Kasumi-1 (cell line): ENCODE measurements at regions not wholly inside any gene's neighbourhood (a gene's known extent, or its start where the extent isn't known, plus 50 kb on each side); places are given as distances from the start of the nearest gene placed in this dataset.

Experiments
- DNase-seq, 2 experiments: peaks; one replicate each; lab custom pipeline; 2025; lab: John Stamatoyannopoulos, UW

DNA sequence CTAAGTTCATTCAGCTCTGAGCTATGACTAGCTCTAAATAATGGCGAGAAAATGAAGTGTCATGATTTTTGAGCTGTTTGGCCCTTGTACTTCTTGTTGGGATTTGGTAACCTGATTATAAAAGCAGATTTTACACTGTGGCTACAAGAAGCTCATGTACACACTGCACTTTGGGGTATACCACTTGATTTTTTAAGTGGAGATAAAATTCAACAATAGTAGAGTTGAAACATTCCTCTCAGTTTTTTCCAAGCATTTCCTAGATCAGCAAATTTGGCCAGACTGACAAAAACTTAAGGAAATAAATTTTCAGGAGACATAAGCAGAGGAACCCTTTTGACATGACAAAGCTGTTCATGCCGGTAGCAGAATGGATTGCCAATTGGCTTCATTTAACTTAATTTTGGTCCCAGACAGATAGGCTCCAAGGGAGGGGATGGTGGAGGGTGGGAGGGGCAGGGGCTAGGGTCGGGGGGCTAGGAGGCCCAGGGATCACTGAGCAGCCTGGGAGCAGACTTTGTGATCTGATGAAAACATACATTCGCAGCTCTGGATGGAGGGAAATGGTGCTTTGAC lies 575.9 kb downstream of the METTL15 start:
- DNase-seq = no peak

DNA sequence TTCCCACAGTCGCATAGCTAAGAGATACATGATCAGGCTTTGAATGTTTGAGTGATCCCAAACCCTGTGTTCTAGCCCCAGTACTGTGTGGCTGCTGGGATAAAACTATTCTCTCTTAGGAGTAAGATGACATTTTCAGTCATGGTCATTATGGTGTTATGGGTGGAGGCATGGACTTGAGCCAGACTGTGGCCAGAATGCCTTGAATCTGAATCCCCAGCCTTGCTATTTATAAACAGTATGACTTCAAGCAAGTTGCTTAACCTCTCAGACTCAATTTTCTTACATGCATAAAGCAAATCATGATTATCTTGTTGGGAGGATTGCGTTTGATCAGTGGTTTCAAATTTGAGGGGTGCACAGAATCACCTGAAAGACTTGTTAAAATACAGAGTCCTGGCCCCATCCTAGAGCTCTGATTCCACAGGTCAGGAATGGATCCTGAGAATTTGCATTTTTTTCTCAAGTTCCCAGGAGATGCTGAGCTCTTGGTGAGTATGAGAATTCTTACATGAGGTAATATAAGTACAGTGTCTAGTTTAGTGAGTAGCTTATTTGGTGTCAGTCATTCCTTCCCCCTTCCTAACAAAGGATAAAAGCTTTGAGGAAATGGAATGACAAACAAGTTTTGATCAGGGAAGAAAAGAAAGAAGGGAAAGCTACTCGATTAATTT lies 571.7 kb downstream of the METTL15 start:
- DNase-seq = no peak

DNA sequence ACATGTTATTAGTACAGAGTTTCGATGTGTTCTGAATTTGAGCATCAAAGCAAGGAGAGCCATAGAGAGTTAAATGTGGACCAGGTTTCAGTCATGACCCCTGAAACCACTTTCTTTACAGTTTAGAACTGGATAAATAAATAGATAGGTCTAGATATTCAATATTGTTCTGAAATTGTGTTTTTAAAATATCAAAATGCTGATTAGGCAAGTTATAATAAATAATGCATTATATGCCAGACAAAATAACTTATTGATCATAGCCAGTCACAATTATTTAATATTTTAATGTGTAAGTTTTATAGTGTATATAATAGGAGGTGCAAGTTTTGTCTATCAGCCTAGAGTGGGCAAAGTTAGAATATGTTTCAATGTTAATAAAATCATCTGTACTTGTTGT lies 569.5 kb downstream of the METTL15 start:
- DNase-seq = no peak

DNA sequence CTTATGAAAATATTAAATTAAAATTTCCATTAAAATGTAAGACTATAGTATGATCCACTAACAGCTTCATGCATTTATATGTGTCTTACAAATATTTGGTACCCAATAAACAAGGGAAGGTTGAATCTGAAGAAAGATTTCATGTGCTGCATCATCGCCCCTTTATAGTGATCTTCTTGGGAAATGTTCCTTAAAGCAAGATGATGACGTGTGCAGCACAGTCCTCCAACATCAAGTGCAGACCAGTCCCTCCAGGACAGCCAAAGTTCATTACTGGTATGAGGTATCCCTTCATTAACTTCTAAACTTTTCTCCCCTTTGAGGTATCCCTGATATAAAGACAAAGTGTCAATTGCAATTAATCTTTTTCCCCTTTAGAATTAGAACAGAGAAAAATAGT lies 567.0 kb downstream of the METTL15 start:
- no peak for DNase-seq

DNA sequence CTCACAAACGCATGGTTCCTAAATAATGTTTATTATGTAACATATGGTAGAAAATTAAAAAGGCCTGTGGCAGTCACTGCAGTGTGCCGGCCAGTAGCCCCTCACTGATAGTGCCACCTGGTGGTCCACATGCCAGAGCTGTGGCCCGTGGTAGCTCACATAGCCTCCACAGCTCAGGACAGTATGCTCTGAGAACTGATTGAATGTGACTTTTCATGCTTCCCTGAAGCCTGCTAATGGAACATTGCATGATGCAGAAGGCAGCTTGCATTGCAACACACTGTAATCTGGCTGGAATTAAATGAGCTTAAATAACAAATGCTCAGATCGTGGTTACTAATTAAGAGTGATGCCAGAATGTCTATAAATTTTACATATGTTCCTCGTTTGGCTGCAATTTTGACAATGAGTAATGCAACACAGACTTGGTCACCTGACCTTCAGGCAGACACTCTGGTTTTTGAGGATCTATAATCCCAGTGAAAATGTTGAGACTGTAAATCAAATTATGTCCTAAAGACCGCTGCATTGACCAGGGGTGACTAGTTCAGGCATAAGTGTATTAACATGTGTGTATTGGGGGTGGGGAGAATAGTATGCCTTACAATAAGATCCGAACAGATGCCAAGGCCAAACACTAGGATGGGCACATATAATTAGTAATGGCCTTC lies 566.4 kb downstream of the METTL15 start:
- DNase-seq = peak in 1 of 2 experiments; percentile 3

DNA sequence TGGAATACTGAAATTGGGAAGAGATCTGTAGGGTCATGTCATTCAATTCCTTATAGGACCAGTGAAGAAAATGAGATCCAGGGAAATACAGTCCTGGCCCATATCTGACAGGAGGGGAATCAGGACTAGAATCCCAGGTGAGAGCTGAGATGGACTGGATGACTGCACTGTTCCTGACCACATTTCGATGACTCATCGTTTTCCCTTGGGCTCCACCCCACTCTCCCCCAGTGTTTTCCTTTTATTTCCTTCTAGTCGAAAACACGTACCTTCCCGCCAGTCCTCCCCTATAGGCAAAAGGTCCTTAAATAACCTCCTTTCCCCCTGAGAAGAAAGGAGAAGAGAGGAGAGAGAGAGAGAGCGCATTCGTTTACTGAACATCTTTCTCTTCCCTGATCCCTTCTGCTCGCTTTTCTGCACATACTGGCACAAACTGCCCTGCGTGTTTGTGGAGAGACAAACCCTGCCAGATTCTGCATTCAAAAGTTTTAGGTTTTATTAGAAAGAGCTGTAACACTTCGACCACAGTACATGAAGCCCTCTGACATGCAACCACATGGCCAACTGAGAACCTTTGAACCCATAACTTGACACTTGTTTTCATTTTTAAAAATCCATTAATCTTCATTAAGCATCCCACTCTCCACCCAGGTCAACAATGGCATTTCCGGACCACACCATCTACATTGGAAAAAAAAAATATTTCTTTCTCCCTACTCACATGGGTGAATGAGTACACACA lies 565.7 kb downstream of the METTL15 start:
- no peak for DNase-seq

DNA sequence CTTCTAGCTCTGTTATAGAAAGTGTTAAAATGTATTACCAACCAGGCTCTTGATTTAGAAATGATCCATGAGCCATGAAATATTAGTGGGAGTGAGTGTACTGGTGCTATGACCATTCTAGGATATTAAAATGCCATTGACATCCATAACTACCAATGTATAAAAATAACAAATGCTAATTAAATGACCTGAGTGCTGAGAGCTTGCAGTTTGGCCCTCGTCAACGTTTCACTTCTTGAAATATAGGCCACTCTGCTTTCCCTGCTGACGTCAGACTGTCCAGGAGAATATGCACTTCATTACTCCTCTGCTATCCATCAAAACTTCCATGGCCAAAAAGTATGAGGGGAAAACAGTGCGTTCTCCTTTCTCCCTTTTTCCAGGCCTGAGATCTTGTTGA lies 563.1 kb downstream of the METTL15 start:
- DNase-seq = no peak

DNA sequence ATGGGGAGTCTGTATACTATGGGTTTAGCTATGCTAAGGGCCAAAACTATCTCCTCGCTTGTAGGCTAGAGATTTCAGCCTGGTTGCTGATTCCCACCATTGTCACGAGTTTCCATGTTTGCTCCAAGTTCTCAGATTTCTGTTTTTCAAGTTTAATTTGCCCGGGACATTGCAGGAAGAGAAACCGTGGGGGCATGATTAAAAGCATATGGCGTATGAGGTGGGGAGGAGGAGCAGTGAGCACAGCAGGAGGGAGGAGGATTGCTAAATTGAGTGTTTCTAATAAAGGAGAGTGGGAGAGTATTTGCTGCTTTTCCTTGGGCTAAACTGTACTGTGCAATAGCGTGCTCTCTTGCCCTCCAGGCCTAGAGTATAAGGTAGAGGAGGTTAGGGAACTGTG lies 558.4 kb downstream of the METTL15 start:
- DNase-seq = no peak

DNA sequence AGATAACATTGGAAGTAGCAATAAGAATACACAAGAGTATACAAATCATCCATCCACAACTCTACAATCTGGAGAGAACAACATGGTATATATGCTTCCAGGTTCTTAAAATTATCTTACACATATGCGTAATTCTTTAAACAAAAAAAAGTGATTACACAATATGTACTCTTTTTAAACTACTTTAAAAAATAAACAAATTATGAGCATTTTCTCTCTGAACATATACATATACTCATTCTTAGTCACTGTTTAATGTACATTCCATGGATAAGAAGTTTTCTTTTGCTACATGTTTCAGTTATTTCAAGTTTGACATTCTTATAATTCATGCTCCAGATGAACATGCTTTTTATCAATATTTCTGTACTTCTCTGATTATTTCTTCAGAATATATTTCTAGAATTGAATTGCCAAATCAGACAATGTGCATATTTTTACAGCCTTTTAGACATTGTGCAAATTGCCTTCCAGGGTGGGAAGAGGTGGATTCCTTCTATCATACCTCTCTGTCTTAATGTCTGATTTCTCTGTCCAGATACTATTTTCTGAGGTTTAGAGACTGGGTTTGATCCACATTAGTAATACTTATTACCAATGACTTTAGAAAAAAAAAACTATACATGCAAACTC lies 551.6 kb downstream of the METTL15 start:
- DNase-seq = no peak

DNA sequence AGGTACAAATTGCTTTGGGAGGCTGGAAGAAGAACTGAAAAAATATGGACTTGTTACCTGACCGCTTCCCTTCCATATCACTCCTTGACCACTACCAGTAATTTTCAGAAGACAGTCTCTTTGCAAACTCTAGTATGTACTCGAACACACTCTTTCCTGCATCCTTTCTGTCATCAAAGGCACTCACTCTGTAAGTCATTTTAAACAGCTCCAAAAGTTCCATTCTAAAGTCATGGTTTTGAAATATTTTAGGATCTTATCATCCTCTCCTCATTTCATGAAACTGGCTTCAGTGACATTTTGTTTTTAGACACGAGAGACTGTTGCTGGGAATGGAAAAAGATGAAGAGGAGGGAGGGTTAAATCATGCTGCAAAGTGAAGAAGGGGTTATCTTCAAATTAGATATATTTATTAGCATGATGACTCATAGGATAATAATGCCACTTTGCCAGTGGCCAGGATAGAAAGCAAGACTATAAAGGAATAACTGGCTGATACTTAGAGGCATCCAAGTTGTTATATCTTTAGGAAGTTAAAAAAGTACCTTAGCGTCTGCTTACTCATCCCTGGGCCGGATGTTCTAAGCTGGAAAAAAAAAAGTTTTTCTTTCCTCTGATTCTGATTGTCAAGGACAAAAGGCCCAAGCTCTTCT lies 549.3 kb downstream of the METTL15 start:
- DNase-seq = no peak

DNA sequence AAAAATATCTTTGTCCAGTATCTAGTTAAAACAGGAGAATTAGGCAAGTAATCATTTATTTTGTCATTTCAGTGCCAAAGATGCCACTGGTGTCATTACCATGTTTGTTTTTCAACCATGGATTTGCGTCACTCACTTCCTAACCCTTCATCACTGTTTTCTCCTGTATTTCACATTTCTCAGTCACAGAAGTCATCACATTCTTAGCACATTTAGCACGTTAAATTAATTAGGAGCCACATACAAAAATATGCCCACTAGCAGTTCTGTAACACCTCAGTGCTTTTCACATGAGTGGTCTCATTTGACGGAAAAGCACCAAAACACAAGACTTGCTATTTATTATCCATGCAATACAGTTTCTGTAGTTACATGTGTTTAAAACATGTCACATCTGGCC lies 546.0 kb downstream of the METTL15 start:
- no peak for DNase-seq

DNA sequence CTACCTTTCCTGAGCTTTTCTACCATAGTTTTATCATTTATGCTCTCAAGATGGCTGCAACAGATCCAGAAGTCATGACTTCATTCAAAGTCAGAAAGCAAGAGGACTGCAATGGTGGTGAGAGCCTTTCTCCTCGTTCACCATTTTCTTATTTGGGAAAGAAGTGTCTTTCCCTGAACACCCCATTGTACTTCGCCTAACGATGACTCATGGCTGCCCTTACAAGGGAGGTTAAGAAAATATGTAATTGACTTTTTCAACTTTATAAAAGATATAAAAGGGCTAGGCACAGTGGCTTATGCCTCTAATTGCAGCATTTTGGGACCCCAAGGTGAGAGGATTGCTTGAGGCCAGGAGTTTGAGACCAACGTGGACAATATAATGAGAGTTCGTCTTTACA lies 541.7 kb downstream of the METTL15 start:
- no peak for DNase-seq

DNA sequence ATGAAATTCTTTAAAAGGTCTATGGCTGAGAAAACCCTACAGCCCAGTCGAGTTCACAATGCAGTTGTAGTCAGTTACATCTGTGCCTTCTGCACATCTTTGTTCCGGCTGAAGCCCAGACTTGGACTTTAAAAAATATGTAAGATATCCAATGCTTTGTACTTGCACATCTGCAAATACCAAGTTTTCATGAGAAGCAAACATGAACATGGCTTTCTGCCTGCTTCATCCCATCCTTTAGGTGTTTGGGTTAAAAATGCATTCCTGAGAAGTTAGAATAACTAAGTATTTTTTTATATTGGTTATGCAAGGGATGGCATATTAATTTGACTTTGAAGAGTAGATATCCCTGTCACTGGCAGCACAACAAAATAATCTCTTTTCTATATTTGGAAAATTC lies 528.4 kb downstream of the METTL15 start:
- no peak for DNase-seq

DNA sequence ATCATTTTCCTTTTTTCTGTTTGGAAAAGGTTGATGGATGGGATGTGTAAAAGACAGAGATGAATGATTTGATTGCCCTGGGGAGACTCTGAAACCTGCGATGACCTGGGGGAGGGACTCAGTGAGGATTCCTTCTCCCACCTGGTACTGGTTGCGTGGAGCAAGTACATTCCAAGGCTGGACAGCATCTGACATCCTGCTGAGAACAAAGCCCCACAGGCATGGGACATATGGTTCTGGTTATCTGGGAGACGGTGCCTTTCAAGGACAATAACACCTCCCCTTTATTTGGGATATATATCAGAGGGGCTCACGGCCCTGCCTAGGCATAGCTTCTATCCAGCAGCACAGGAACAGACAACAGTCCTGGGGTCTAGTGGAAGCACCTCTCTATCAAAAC lies 527.8 kb downstream of the METTL15 start:
- DNase-seq = no peak

DNA sequence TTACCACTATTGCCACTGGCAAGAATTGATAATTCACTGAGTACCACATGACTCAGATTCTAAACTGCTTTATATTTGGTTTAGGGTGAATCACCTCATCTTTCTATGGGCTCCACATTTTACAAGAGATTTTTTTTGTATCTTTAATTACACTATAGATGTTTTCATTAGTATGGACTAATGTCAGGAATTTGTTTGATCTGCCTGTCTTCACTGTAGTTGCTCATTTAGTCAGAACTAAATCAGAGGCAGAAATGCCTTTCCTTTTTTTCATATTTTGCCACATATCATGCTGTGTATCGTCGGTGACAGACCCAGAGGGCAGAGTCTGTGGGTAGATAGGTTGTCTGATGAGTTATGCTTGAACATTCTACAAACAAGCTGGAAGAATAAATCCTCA lies 524.1 kb downstream of the METTL15 start:
- DNase-seq = no peak

DNA sequence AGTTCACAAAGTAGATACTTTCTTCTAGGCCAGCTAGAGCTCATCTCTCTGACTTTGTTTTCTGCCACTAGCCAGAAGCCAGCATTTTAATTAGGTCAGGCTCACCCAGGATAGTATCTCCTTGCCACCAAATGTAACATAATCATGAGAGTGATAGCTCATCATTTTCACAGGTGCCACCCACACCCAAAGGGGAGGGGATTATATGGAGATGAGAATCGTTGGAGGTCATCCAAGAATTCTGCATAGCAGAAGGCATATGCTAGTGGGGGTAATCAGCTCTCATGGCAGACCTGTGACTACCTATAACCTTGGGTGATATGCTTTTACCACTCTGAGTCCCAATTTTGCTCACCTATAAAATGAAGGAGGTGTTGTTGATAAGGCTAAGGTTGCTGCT lies 523.0 kb downstream of the METTL15 start:
- no peak for DNase-seq

DNA sequence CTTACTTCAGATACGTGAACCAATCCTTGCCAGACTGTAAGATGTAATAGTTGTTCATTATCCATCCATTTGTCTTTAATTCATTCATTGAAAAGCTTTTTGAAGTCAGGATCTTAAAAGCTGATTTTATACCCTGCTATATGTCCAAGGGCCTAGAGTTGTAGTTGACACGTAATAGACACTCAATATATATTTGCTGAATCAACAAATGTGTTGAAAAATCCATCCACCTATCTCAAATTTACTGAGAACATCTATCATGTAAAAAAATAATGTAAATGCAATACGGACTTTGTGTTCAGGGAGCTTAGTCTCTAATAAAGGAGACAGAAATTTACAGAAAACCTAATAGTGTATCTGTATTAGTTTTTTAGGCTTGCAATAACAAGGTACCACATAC lies 521.0 kb downstream of the METTL15 start:
- DNase-seq = no peak

DNA sequence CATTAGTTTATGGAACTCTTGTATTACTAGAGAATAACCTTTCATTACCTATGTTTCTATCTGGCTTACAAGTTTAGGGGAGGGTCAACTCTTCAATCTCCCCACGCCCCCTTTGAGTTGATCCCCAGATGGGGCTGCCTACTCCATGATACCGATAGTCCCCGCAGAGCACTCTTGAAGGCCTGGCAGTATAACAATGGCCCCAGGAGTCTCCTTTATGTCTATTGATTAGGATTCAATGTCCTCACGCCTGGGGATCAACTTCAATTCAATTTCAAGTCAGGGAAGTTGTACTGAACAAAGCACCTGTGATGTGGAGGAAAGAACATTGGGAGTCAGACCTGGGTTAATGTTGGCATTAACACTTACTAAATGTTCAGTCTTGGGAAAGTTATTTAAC lies 520.2 kb downstream of the METTL15 start:
- no peak for DNase-seq

DNA sequence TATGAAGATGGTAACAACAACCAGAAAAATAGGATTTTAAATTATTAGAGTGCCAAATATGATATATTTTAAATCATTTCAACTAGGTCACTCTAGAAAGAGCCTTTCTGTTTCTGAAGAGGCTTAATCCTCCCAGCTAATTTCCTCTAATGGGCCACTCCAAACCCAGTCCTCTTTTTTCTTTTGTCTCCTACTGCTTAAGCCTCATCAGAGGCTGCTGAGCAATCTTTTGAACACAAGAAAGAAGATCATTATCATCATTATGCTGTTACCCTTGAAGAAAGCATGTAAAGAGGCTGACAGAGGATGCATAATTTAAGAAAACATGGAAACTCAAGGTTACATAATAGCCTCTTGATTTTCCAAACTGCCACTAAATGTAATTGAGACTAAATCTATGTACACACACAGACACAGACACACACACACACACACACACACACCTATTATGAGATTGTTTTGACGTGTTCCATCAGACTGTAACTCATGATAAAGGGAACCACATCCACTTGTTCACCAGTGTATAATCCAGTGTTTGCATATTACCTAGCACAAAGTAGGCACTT lies 519.6 kb downstream of the METTL15 start:
- no peak for DNase-seq

DNA sequence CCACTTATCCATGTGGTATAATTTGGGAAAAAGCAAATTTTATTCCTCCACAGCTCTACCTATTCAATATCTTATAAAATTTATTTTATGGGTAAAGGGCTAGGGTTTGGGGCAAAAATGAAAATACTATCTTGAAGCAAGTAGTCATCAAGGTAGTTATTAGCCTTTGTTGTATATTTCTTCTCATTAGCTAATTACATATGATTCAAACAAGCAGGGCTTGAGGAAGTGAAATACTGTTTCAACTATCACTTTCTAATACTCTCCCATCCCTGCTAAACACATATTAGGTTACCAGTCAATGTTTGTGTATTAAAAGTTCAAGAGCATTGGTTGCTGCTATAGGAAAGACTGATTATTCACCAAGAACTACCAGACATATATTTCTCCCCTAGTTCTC lies 517.3 kb downstream of the METTL15 start:
- DNase-seq = no peak

DNA sequence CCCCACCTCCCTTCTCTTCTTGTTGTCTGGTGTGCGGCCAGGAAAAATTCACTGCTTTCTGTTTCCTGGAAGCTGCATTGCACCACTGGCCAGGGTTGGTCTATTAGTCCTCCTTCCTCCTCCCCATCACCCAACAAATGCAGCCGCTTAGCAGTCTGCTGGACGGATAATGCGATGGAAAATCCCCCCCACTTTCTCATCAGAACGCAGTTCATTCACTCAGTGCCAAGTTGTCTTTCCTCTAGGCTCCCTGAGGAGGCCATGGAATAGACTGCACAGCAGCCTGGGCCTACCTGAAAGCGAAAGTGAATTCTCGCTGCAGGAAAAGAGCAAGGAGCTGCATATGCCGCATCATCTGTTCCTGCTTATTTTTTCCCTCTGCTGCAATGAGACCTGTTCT lies 513.6 kb downstream of the METTL15 start:
- DNase-seq = no peak
